Stomach (tissue), 4 donors: ENCODE measurements at regions not wholly inside any gene's neighbourhood (a gene's known extent, or its start where the extent isn't known, plus 50 kb on each side); places are given as distances from the start of the nearest gene placed in this dataset.

Experiments used
- CTCF ChIP-seq, 7 experiments: fragments of 450-650 bp in 4 of 7; fragments of 200-600 bp in 3 of 7; sonication (generic) in 3 of 7; IDR thresholded peaks; one replicate each; pipeline ENCODE4 v1.5.1; 2016 to 2019; ENCODE audit warnings: antibody characterized with exemption in 7 of 7, control low read depth in 2 of 7, mild to moderate bottlenecking in 1 of 7
- EP300 ChIP-seq: sonication (generic); formaldehyde crosslinking; IDR thresholded peaks from one replicate; pipeline ENCODE4 v1.6.1; 2017; ENCODE audit warnings: antibody characterized with exemption
- POLR2A ChIP-seq, 4 donors: fragments of 450-650 bp; IDR thresholded peaks; one replicate each; pipeline ENCODE4 v1.6.1; 2016; ENCODE audit warnings: antibody characterized with exemption in 4 of 4, control low read depth in 2 of 4, mild to moderate bottlenecking in 1 of 4, moderate library complexity in 1 of 4
- POLR2AphosphoS5 ChIP-seq, 3 donors: sonication (generic); formaldehyde crosslinking; IDR thresholded peaks; one replicate each; pipeline ENCODE4 v1.6.1; 2016; ENCODE audit warnings: antibody characterized with exemption in 3 of 3

GRCh38 chr9:25557645-25558300 is 120.5 kb downstream of the TUSC1 start:
- no peak for TF ChIP-seq CTCF (IDR thresholded peaks at IDR 0.05)
- TF ChIP-seq POLR2A (IDR thresholded peaks at IDR 0.05) = no peak
- TF ChIP-seq POLR2AphosphoS5 (IDR thresholded peaks at IDR 0.05) = no peak
- TF ChIP-seq EP300 = no peak
